Gastroesophageal sphincter (tissue), 3 donors: ENCODE measurements at regions not wholly inside any gene's neighbourhood (a gene's known extent, or its start where the extent isn't known, plus 50 kb on each side); places are given as distances from the start of the nearest gene placed in this dataset.

Experiments used
- CTCF ChIP-seq, 4 experiments: fragments of 200-600 bp in 2 of 4; fragments of 450-650 bp in 2 of 4; sonication (generic) in 1 of 4; IDR thresholded peaks; one replicate each; pipeline ENCODE4 v1.5.1; 2017 to 2019; ENCODE audit warnings: antibody characterized with exemption in 4 of 4, mild to moderate bottlenecking in 2 of 4, moderate library complexity in 2 of 4
- EP300 ChIP-seq: sonication (generic); formaldehyde crosslinking; IDR thresholded peaks from one replicate; pipeline ENCODE4 v1.6.1; 2017; ENCODE audit warnings: antibody characterized with exemption, mild to moderate bottlenecking
- POLR2A ChIP-seq, 2 donors: fragments of 450-650 bp; IDR thresholded peaks; one replicate each; pipeline ENCODE4 v1.6.1; 2017; ENCODE audit warnings: antibody characterized with exemption in 2 of 2, mild to moderate bottlenecking in 2 of 2, moderate library complexity in 1 of 2

- TF ChIP-seq CTCF (IDR thresholded peaks at IDR 0.05): no peak
- TF ChIP-seq POLR2A (IDR thresholded peaks at IDR 0.05): no peak
- TF ChIP-seq EP300: no peak
Observed at GRCh38 chr2:219969508-219969907, 342.1 kb downstream of the SLC4A3 start.
